HUES48 (cell line): ENCODE measurements at regions not wholly inside any gene's neighbourhood (a gene's known extent, or its start where the extent isn't known, plus 50 kb on each side); places are given as distances from the start of the nearest gene placed in this dataset.

ENCODE experiments used
- H3K27ac ChIP-seq: one replicate; pipeline ENCODE4 v1.7.0; 2013; ENCODE audit warnings: low read depth, low read length, inconsistent platforms
- H3K27me3 ChIP-seq: 2 replicates; pipeline ENCODE4 v1.6.1; 2013; ENCODE audit warnings: mild to moderate bottlenecking, low read length; ENCODE audit not compliant: control insufficient read depth, insufficient read depth
- H3K36me3 ChIP-seq: 2 replicates; pipeline ENCODE4 v1.6.1; 2013; ENCODE audit warnings: low read length; ENCODE audit not compliant: control insufficient read depth, insufficient read depth
- H3K4me1 ChIP-seq: 2 replicates; pipeline ENCODE4 v1.6.1; 2013; ENCODE audit warnings: mild to moderate bottlenecking, low read length; ENCODE audit not compliant: control insufficient read depth, insufficient read depth
- H3K4me3 ChIP-seq: 2 replicates; pipeline ENCODE4 v1.5.1; 2013; ENCODE audit warnings: mild to moderate bottlenecking, low read depth, low read length
- H3K9ac ChIP-seq: 2 replicates; pipeline ENCODE4 v1.6.1; 2013; ENCODE audit warnings: mild to moderate bottlenecking, low read depth, low read length, moderate library complexity
- H3K9me3 ChIP-seq: 2 replicates; pipeline ENCODE4 v1.6.1; 2013; ENCODE audit warnings: low read length; ENCODE audit not compliant: control insufficient read depth, insufficient read depth

GRCh38 chr5:156147261-156147943 lies 179.6 kb upstream of the SGCD start:
- H3K36me3 ChIP-seq, result no peaks in the 10 kb centered on the region
- H3K4me3 ChIP-seq, result no peak overlapping the region
- no peaks in the 10 kb centered on the region for H3K4me1 ChIP-seq
- H3K27me3 ChIP-seq, result no peaks in the 10 kb centered on the region
- no peak overlapping the region for H3K9ac ChIP-seq
- H3K9me3 ChIP-seq, result peaks cover 12% of the 10 kb centered on the region
- H3K27ac ChIP-seq, result no peak overlapping the region

GRCh38 chr5:156147944-156148285 lies 179.0 kb upstream of the SGCD start:
- Histone ChIP-seq H3K27ac (no peak overlapping the region), H3K9ac (no peak overlapping the region), H3K9me3 (peaks cover 7% of the 10 kb centered on the region)

GRCh38 chr5:156148301-156148700 lies 178.7 kb upstream of the SGCD start:
- peaks cover 3% of the 10 kb centered on the region for H3K9me3 ChIP-seq
- H3K4me3 ChIP-seq, result no peak overlapping the region
- no peak overlapping the region for H3K9ac ChIP-seq
- H3K27ac ChIP-seq, result no peak overlapping the region
- H3K27me3 ChIP-seq, result no peaks in the 10 kb centered on the region
- H3K36me3 ChIP-seq, result no peaks in the 10 kb centered on the region
- no peaks in the 10 kb centered on the region for H3K4me1 ChIP-seq

More at GRCh38 chr5:156147944-156148285, 179.0 kb upstream of the SGCD start:
- no peaks in the 10 kb centered on the region for H3K36me3 ChIP-seq
- H3K4me3 ChIP-seq, result no peak overlapping the region
- H3K4me1 ChIP-seq, result no peaks in the 10 kb centered on the region
- no peaks in the 10 kb centered on the region for H3K27me3 ChIP-seq

GRCh38 chr5:156149213-156149612 lies 177.8 kb upstream of the SGCD start:
- Histone ChIP-seq H3K9ac (no peak overlapping the region), H3K9me3 (no peaks in the 10 kb centered on the region), H3K27me3 (no peaks in the 10 kb centered on the region), H3K27ac (no peak overlapping the region), H3K4me1 (no peaks in the 10 kb centered on the region), H3K4me3 (no peak overlapping the region), H3K36me3 (no peaks in the 10 kb centered on the region)

- Histone ChIP-seq H3K36me3 (no peaks in the 10 kb centered on the region), H3K4me1 (no peaks in the 10 kb centered on the region), H3K27me3 (no peaks in the 10 kb centered on the region), H3K4me3 (no peak overlapping the region), H3K9me3 (no peaks in the 10 kb centered on the region), H3K27ac (no peak overlapping the region), H3K9ac (no peak overlapping the region)
Measured at GRCh38 chr5:156153602-156154001, 173.4 kb upstream of the SGCD start.

GRCh38 chr5:156154757-156155156 lies 172.2 kb upstream of the SGCD start:
- no peaks in the 10 kb centered on the region for H3K27me3 ChIP-seq

GRCh38 chr5:156155598-156155997 lies 171.4 kb upstream of the SGCD start:
- H3K9ac ChIP-seq, result no peak overlapping the region
- H3K9me3 ChIP-seq, result no peaks in the 10 kb centered on the region
- no peaks in the 10 kb centered on the region for H3K4me1 ChIP-seq
- H3K4me3 ChIP-seq, result no peak overlapping the region
- no peaks in the 10 kb centered on the region for H3K27me3 ChIP-seq
- H3K36me3 ChIP-seq, result no peaks in the 10 kb centered on the region
- no peak overlapping the region for H3K27ac ChIP-seq

More at GRCh38 chr5:156154757-156155156, 172.2 kb upstream of the SGCD start:
- H3K4me3 ChIP-seq, result no peak overlapping the region
- H3K27ac ChIP-seq, result no peak overlapping the region
- H3K9ac ChIP-seq, result no peak overlapping the region
- no peaks in the 10 kb centered on the region for H3K36me3 ChIP-seq
- no peaks in the 10 kb centered on the region for H3K4me1 ChIP-seq
- no peaks in the 10 kb centered on the region for H3K9me3 ChIP-seq

GRCh38 chr5:156164306-156164705 lies 162.7 kb upstream of the SGCD start:
- Histone ChIP-seq H3K9ac (no peak overlapping the region), H3K27ac (no peak overlapping the region), H3K4me1 (no peaks in the 10 kb centered on the region), H3K4me3 (no peak overlapping the region), H3K27me3 (no peaks in the 10 kb centered on the region), H3K36me3 (no peaks in the 10 kb centered on the region), H3K9me3 (no peaks in the 10 kb centered on the region)

- H3K27me3 ChIP-seq, result no peaks in the 10 kb centered on the region
- no peak overlapping the region for H3K27ac ChIP-seq
- no peak overlapping the region for H3K4me3 ChIP-seq
- no peaks in the 10 kb centered on the region for H3K36me3 ChIP-seq
- H3K9ac ChIP-seq, result no peak overlapping the region
- no peaks in the 10 kb centered on the region for H3K9me3 ChIP-seq
- H3K4me1 ChIP-seq, result no peaks in the 10 kb centered on the region
Measured at GRCh38 chr5:156169495-156169894, 157.5 kb upstream of the SGCD start.

- H3K36me3 ChIP-seq, result no peaks in the 10 kb centered on the region
Measured at GRCh38 chr5:156170351-156170961, 156.5 kb upstream of the SGCD start.

GRCh38 chr5:156174225-156174624 lies 152.7 kb upstream of the SGCD start:
- H3K9ac ChIP-seq, result no peak overlapping the region
- H3K9me3 ChIP-seq, result no peaks in the 10 kb centered on the region
- no peak overlapping the region for H3K4me3 ChIP-seq
- H3K27me3 ChIP-seq, result no peaks in the 10 kb centered on the region
- no peaks in the 10 kb centered on the region for H3K4me1 ChIP-seq
- no peak overlapping the region for H3K27ac ChIP-seq
- H3K36me3 ChIP-seq, result no peaks in the 10 kb centered on the region

More at GRCh38 chr5:156170351-156170961, 156.5 kb upstream of the SGCD start:
- Histone ChIP-seq H3K9me3 (no peaks in the 10 kb centered on the region), H3K4me3 (no peak overlapping the region), H3K27me3 (no peaks in the 10 kb centered on the region), H3K27ac (no peak overlapping the region), H3K4me1 (no peaks in the 10 kb centered on the region), H3K9ac (no peak overlapping the region)
